Testis (tissue), 2 donors: ENCODE measurements at regions not wholly inside any gene's neighbourhood (a gene's known extent, or its start where the extent isn't known, plus 50 kb on each side); places are given as distances from the start of the nearest gene placed in this dataset.

Experiments
- DNase-seq: peaks from one replicate; pipeline ENCODE4 v3.0.0-alpha.2; 2019
- H3K27ac ChIP-seq, 2 donors: fragments of 200-600 bp; sonication (generic); one replicate each; pipeline ENCODE4 v1.5.1; 2019
- H3K27me3 ChIP-seq: fragments of 200-600 bp; sonication (generic); one replicate; pipeline ENCODE4 v1.5.1; 2019
- H3K36me3 ChIP-seq: fragments of 200-600 bp; sonication (generic); one replicate; pipeline ENCODE4 v1.5.1; 2017; ENCODE audit warnings: low read depth; ENCODE audit errors: missing control alignments
- H3K4me1 ChIP-seq: fragments of 200-600 bp; sonication (generic); one replicate; pipeline ENCODE4 v1.5.1; 2019
- H3K4me3 ChIP-seq, 2 donors: fragments of 200-600 bp; sonication (generic); one replicate each; pipeline ENCODE4 v1.5.1; 2017 to 2019
- H3K9me3 ChIP-seq: fragments of 200-600 bp; sonication (generic); one replicate; pipeline ENCODE4 v1.5.1; 2017
- POLR2A ChIP-seq: fragments of 450-650 bp; IDR thresholded peaks from one replicate; pipeline ENCODE4 v1.6.1; 2017; ENCODE audit warnings: antibody characterized with exemption, mild to moderate bottlenecking, moderate library complexity
- WGBS, 2 donors: methylation state at CpG; one replicate each; pipeline ENCODE4 v1.1.5; 2018; 5-methylcytosine and 5-hydroxymethylcytosine counted together
- intact Hi-C: fragments of 100-400 bp; cut with DNase I; formaldehyde crosslinking; loops from one replicate; pipeline ENCODE4 v1.15.1; 2023; ENCODE audit warnings: low total_unique reads
- TF ChIP-seq, protein P1 (sequence below), 3 experiments: fragments of 450-650 bp in 2 of 3; fragments of 200-600 bp in 1 of 3; sonication (generic) in 1 of 3; IDR thresholded peaks; one replicate each; pipeline ENCODE4 v1.5.1; 2016 to 2019; ENCODE audit warnings: antibody characterized with exemption in 3 of 3, mild to moderate bottlenecking in 2 of 3, moderate library complexity in 1 of 3

- Histone ChIP-seq H3K4me3 (no peak overlapping the region), H3K4me1 (no peaks in the 10 kb centered on the region), H3K9me3 (no peaks in the 10 kb centered on the region), H3K27ac (no peak overlapping the region), H3K27me3 (no peaks in the 10 kb centered on the region), H3K36me3 (no peaks in the 10 kb centered on the region)
- intact Hi-C loops, result no loop called here
- TF ChIP-seq, protein P1, sequence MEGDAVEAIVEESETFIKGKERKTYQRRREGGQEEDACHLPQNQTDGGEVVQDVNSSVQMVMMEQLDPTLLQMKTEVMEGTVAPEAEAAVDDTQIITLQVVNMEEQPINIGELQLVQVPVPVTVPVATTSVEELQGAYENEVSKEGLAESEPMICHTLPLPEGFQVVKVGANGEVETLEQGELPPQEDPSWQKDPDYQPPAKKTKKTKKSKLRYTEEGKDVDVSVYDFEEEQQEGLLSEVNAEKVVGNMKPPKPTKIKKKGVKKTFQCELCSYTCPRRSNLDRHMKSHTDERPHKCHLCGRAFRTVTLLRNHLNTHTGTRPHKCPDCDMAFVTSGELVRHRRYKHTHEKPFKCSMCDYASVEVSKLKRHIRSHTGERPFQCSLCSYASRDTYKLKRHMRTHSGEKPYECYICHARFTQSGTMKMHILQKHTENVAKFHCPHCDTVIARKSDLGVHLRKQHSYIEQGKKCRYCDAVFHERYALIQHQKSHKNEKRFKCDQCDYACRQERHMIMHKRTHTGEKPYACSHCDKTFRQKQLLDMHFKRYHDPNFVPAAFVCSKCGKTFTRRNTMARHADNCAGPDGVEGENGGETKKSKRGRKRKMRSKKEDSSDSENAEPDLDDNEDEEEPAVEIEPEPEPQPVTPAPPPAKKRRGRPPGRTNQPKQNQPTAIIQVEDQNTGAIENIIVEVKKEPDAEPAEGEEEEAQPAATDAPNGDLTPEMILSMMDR (IDR thresholded peaks at IDR 0.05), result no peak
- TF ChIP-seq POLR2A, result no peak
- WGBS, 2 donors, result 93 to 99% methylated on average over 5 to 7 of the region's 7 CpGs
- DNase-seq, result no peak
Measured at GRCh38 chr19:30074096-30074495, 132.1 kb downstream of the URI1 start.

DNA sequence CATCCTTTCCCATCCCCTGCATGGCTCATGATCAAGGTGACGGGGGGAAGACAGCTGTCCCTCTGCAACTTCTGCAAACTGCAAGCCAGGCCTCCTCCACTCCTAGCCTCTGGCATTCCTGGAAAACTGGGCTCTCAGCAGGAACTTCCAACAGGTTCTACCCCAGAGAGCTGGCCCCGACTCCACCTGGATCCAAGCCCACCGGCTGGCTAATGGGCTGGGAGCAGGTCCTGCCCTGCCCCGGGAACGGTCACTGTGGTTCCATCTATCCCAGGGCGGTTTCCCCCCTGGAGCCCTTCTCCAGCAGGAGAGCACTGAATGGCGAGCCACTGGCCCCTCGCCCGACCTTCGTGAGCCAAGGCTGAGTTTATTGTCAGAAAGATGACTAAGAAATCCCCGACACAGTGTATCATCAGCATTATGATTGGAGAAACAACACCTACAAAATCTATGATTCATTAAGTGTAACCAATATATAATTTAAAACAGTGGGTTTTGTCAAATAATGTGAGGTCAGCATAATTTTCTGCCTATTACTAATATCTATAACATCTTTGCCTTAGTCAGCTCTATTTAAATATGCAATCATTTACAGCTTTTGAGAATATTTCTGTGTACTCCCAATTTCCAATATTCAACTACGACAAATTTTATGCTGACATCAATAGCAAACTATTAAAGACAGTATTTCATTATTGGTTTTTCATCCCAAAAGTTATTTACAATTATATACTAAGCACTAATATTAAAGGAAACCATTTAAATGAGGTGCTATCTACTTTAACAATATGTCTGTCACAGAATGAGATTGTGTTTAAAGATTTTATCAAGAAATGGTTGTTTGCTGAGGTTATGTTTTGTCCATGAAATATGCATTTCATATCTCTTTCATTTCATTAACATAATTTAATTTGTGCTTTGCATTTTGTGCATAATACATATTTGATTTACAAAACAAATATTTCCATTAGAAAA is 133.0 kb downstream of the URI1 start:
- H3K27me3 ChIP-seq, result no peaks in the 10 kb centered on the region
- no peaks in the 10 kb centered on the region for H3K36me3 ChIP-seq
- intact Hi-C loops, result no loop called here
- H3K4me1 ChIP-seq, result no peaks in the 10 kb centered on the region
- no peaks in the 10 kb centered on the region for H3K9me3 ChIP-seq
- H3K27ac ChIP-seq, result no peak overlapping the region
- WGBS, 2 donors, result 87% methylated on average over 12 of the region's 12 CpGs
- TF ChIP-seq, protein P1 (IDR thresholded peaks at IDR 0.05), result no peak
- TF ChIP-seq POLR2A, result no peak
- no peak for DNase-seq
- H3K4me3 ChIP-seq, result no peak overlapping the region

DNA sequence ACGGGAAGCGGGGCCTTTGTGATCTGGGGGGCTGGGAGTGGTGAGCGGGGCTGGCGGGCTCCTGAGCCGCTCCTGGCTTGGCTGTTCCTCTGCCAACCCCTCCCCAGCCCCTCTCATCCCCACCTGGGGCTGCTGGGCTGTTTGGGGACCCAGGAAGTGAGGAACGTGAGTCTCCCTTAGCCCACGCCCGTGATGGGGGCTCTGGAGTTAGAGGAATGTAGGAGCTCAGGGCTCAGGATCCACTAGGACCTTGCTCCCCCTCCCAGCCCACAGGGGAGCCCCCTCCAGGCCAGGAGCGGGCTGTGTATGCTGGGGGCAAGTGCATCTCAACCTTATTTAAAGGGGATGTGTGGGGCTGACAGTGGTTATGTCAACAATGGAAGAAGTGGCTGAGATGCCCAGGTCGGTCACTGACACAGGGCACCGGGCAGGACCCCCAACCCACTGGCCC is 134.1 kb downstream of the URI1 start:
- no peaks in the 10 kb centered on the region for H3K4me1 ChIP-seq
- TF ChIP-seq, protein P1 (IDR thresholded peaks at IDR 0.05), result no peak
- TF ChIP-seq POLR2A, result no peak
- intact Hi-C loops, result no loop called here
- WGBS, 2 donors, result 86 to 94% methylated on average over 10 to 11 of the region's 11 CpGs
- no peaks in the 10 kb centered on the region for H3K9me3 ChIP-seq
- H3K36me3 ChIP-seq, result no peaks in the 10 kb centered on the region
- no peak for DNase-seq
- no peak overlapping the region for H3K27ac ChIP-seq
- H3K27me3 ChIP-seq, result no peaks in the 10 kb centered on the region
- H3K4me3 ChIP-seq, result no peak overlapping the region

DNA sequence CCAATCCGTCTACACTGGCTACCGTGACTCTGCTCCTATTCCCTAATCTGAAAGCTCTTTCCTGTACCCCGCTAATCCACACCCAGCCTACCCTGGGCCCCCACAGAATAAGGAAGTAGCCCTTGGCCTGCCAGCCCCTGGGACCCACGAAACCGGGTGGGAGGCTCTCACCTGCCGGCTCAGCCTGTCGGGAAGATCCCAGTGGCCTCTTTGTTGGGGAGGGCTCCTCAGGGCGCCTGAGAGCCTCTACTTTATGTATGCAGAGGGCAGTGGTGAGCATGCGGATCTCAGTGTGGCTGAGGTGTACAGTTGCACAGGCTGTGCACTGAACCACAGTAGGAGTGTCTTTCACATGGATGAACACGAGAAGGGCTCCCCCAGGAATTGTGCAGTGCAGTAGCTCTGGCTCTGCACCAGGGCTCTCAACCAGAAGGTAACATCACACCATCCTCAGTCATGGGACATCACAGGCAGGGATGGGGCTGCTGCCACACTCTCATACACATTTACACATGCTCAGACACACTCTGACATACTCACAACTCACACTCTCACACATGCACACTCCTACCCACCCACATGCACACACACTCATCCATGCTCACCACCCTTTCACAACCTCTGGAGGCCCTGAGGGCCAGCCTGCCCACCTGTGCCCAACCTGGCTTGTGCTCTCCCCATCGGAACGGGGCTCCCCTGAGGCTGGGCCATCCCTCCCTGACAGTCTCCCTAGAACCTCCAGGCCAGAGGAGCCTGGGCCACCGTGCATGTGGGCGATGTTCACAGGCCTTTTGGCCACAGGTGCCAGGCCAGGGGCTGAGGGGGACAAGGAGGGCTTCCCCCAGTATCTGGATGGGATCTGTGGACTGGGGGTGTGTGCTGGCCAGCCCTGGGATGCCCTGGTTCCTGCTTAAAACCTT is 135.0 kb downstream of the URI1 start:
- Histone ChIP-seq H3K27ac (no peak overlapping the region), H3K9me3 (no peaks in the 10 kb centered on the region), H3K27me3 (no peaks in the 10 kb centered on the region), H3K36me3 (no peaks in the 10 kb centered on the region), H3K4me3 (no peak overlapping the region), H3K4me1 (no peaks in the 10 kb centered on the region)
- WGBS, 2 donors, result 87 to 89% methylated on average over 6 to 14 of the region's 14 CpGs
- DNase-seq, result no peak
- intact Hi-C loops, result no loop called here
- TF ChIP-seq POLR2A, result no peak
- TF ChIP-seq, protein P1 (IDR thresholded peaks at IDR 0.05), result no peak
